Upper lobe of left lung (tissue), 6 donors: ENCODE measurements at regions not wholly inside any gene's neighbourhood (a gene's known extent, or its start where the extent isn't known, plus 50 kb on each side); places are given as distances from the start of the nearest gene placed in this dataset.

Source experiments
- ATAC-seq, 2 donors: fragments of 200-7000 bp; cut with Tn5 transposase; one replicate each; pipeline ENCODE4 v1.9.1; 2022; ENCODE audit warnings: mild to moderate bottlenecking in 2 of 2, moderate library complexity in 2 of 2; ENCODE audit not compliant: low FRiP score in 2 of 2
- DNase-seq, 2 donors: peaks; one replicate each; pipeline ENCODE4 v3.0.0-alpha.2; 2019 to 2020
- H3K27ac ChIP-seq, 4 donors: fragments of 200-600 bp; sonication (generic); one replicate each; pipeline ENCODE4 v1.5.1; 2016 to 2019
- H3K27me3 ChIP-seq, 4 donors: fragments of 200-600 bp; sonication (generic); one replicate each; pipeline ENCODE4 v1.5.1; 2017 to 2019
- H3K36me3 ChIP-seq, 4 donors: fragments of 200-600 bp; sonication (generic); one replicate each; pipeline ENCODE4 v1.5.1; 2016 to 2019
- H3K4me1 ChIP-seq, 4 donors: fragments of 200-600 bp; sonication (generic); one replicate each; pipeline ENCODE4 v1.5.1; 2018 to 2019
- H3K4me3 ChIP-seq, 4 donors: fragments of 200-600 bp; sonication (generic); one replicate each; pipeline ENCODE4 v1.5.1; 2017 to 2019; ENCODE audit warnings: mild to moderate bottlenecking in 2 of 4, moderate library complexity in 1 of 4
- H3K9me3 ChIP-seq, 4 donors: fragments of 200-600 bp; sonication (generic); one replicate each; pipeline ENCODE4 v1.5.1; 2018 to 2019
- CTCF ChIP-seq, 6 experiments: fragments of 450-650 bp in 4 of 6; fragments of 200-600 bp in 2 of 6; sonication (generic) in 2 of 6; IDR thresholded peaks; one replicate each; pipeline ENCODE4 v1.5.1; 2016 to 2019; ENCODE audit warnings: antibody characterized with exemption in 6 of 6
- EP300 ChIP-seq, 4 donors: sonication (generic); formaldehyde crosslinking; IDR thresholded peaks; one replicate each; pipeline ENCODE4 v1.5.1; 2017; ENCODE audit warnings: antibody characterized with exemption in 4 of 4, control low read depth in 2 of 4
- POLR2A ChIP-seq, 4 donors: fragments of 450-650 bp; IDR thresholded peaks; one replicate each; pipeline ENCODE4 v1.5.1; 2016 to 2017; ENCODE audit warnings: antibody characterized with exemption in 4 of 4, mild to moderate bottlenecking in 2 of 4
- POLR2AphosphoS5 ChIP-seq, 2 donors: sonication (generic); formaldehyde crosslinking; IDR thresholded peaks; one replicate each; pipeline ENCODE4 v1.5.1; 2017; ENCODE audit warnings: antibody characterized with exemption in 2 of 2
- WGBS, 2 donors: methylation state at CpG; one replicate each; pipeline ENCODE4 v1.1.5; 2017 to 2018; 5-methylcytosine and 5-hydroxymethylcytosine counted together
- donor health status: DM: no; HTN: no; CAD: no; lungs with moderate emphysema.
- donor health status: DM: no; HTN: yes; CAD: no; lungs with severe emphysema.

GRCh38 chr12:124453419-124454351, 113.7 kb downstream of the NCOR2 start:
- ATAC-seq (peak; percentile 77 to 82), DNase-seq (peak; percentile 89 to 93)
- Histone ChIP-seq H3K27me3 (no peaks in the 10 kb centered on the region), H3K27ac (peak overlapping the region; percentile 80 to 87 (median 82)), H3K4me3 (peak overlapping the region in 1 of 4 donors; percentile 16), H3K9me3 (no peaks in the 10 kb centered on the region), H3K4me1 (peaks cover 65 to 80% (median 68%) of the 10 kb centered on the region in 4 donors), H3K36me3 (peaks cover 3 to 40% (median 33%) of the 10 kb centered on the region in 4 donors)
- WGBS, 2 donors, result 34 to 39% methylated on average over 12 to 25 of the region's 27 CpGs
- TF ChIP-seq EP300 (IDR thresholded peaks at IDR 0.05), result peak in 2 of 4 donors; percentile 90
- peak in 3 of 6 experiments; percentile 4 to 39 (median 23) for TF ChIP-seq CTCF (IDR thresholded peaks at IDR 0.05)
- TF ChIP-seq POLR2A (IDR thresholded peaks at IDR 0.05), result peak in 1 of 4 donors; percentile 34
- peak; percentile 86 to 87 for TF ChIP-seq POLR2AphosphoS5 (IDR thresholded peaks at IDR 0.05)

DNA sequence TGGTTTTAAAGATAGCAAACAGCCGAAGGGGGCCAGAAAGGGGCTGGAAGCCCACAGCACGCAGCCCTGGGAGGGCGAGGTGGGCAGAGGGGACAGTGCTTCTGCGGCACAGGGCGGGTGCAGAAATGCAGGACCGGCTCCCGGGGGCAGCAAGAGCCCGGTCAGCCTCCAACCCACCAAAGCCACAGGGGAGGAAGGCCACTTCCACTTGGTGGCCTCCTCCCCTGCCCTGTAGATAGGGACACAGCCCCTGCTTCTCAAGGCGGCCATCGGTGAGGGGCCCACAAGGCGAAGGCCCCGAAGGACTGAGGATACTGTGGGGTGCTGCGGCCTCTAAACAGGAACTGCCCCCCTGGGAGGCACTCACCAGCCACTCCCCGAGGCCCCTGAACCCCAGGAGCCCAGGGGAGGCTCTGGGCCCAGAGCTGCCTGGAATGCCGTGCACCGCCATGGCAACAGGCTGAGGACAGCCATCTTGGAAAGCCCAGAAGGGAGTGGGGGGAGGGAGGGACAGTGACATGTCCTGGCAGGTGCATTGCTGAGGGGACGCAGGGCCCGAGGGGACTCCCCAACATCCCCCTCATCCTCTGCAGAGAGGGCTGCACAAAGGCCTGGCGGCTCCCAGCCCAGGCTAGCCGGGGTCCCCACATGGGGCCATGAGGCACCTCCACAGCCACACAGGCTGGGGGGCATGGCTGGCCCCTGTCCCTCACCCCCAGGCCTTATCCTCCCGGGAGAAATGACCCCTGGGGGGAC, 114.7 kb downstream of the NCOR2 start:
- Histone ChIP-seq H3K9me3 (no peaks in the 10 kb centered on the region), H3K4me1 (peaks cover 57 to 70% (median 62%) of the 10 kb centered on the region in 4 donors), H3K4me3 (peak overlapping the region in 1 of 4 donors; percentile 4), H3K27me3 (no peaks in the 10 kb centered on the region), H3K27ac (peak overlapping the region; percentile 80 to 87 (median 82)), H3K36me3 (peaks cover 0 to 49% (median 37%) of the 10 kb centered on the region in 4 donors)
- DNase-seq, result peak in 1 of 2 donors; percentile 62
- TF ChIP-seq EP300 (IDR thresholded peaks at IDR 0.05), result no peak
- peak in 1 of 6 experiments; percentile 6 for TF ChIP-seq CTCF (IDR thresholded peaks at IDR 0.05)
- WGBS, 2 donors, result 77 to 83% methylated on average over 15 to 16 of the region's 21 CpGs
- no peak for ATAC-seq

DNA sequence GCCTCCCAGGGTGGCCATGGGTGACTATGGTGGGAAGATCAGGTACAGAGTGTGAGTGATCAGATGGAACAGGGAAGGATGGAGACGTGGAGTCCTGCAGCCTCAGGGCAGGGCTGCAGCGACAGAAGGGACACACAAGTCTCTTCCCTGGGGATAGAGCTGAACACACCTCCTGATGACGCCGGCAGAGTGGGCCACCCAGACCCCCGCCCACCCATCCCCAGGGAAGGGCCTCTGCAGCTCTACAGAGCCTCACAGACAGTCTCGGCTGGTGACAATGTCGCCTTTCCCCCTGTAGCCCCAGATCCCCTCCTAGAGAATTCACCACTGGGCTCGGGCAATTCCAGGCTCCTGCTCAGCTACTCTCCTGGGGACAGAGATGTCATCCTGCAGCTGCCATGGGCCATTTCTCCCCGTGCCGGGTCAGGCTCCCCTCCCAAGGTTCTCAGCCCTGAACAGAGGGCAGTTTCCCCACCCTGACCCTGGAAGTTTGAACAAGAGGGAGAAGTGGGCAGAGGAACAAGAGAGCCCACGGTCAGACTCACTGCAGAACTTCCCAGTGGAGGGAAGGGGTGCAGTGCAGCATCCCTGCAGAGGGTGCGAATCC, 115.7 kb downstream of the NCOR2 start:
- Histone ChIP-seq H3K4me3 (no peak overlapping the region), H3K9me3 (no peaks in the 10 kb centered on the region), H3K27ac (peak overlapping the region in 3 of 4 donors; percentile 80 to 87 (median 81)), H3K27me3 (no peaks in the 10 kb centered on the region), H3K36me3 (peaks cover 0 to 50% (median 36%) of the 10 kb centered on the region in 4 donors), H3K4me1 (peaks cover 47 to 60% (median 51%) of the 10 kb centered on the region in 4 donors)
- WGBS, 2 donors, result 82 to 89% methylated on average over 9 to 12 of the region's 12 CpGs
- ATAC-seq (no peak), DNase-seq (no peak)
- TF ChIP-seq POLR2AphosphoS5 (IDR thresholded peaks at IDR 0.05) (no peak), CTCF (IDR thresholded peaks at IDR 0.05) (no peak), POLR2A (IDR thresholded peaks at IDR 0.05) (no peak), EP300 (IDR thresholded peaks at IDR 0.05) (no peak)

GRCh38 chr12:124451016-124451415, 116.4 kb downstream of the NCOR2 start:
- Histone ChIP-seq H3K4me1 (peaks cover 40 to 53% (median 44%) of the 10 kb centered on the region in 4 donors), H3K36me3 (peaks cover 0 to 44% (median 34%) of the 10 kb centered on the region in 4 donors), H3K27me3 (no peaks in the 10 kb centered on the region), H3K9me3 (no peaks in the 10 kb centered on the region), H3K27ac (no peak overlapping the region), H3K4me3 (no peak overlapping the region)
- no peak for ATAC-seq
- 85 to 90% methylated on average over 2 to 11 of the region's 11 CpGs for WGBS, 2 donors
- no peak for TF ChIP-seq CTCF (IDR thresholded peaks at IDR 0.05)
- no peak for TF ChIP-seq POLR2AphosphoS5 (IDR thresholded peaks at IDR 0.05)
- TF ChIP-seq POLR2A (IDR thresholded peaks at IDR 0.05), result no peak
- TF ChIP-seq EP300 (IDR thresholded peaks at IDR 0.05), result no peak
- peak in 1 of 2 donors; percentile 61 for DNase-seq
